DND-41 (cell line): ENCODE measurements at regions not wholly inside any gene's neighbourhood (a gene's known extent, or its start where the extent isn't known, plus 50 kb on each side); places are given as distances from the start of the nearest gene placed in this dataset.

Source experiments
- ATAC-seq: fragments of 200-7000 bp; cut with Tn5 transposase; 3 replicates; pipeline ENCODE4 v1.9.1; 2021; ENCODE audit warnings: low read depth; ENCODE audit not compliant: insufficient read depth
- DNase-seq: peaks from one replicate; pipeline ENCODE4 v3.0.0-alpha.2; 2020
- H2AFZ ChIP-seq: 2 replicates; pipeline ENCODE4 v1.6.0; 2012; ENCODE audit warnings: low read depth, low read length
- H3K27ac ChIP-seq: 2 replicates; pipeline ENCODE4 v1.5.1; 2012; ENCODE audit warnings: low read length, inconsistent platforms
- H3K27me3 ChIP-seq: fragments of 200-600 bp; sonication (generic); 2 replicates; pipeline ENCODE4 v1.6.0; 2012; ENCODE audit warnings: low read length, mild to moderate bottlenecking, inconsistent platforms; ENCODE audit not compliant: insufficient read depth, poor library complexity
- H3K36me3 ChIP-seq: 2 replicates; pipeline ENCODE4 v1.5.1; 2012; ENCODE audit warnings: low read length, inconsistent platforms; ENCODE audit not compliant: insufficient read depth
- H3K4me1 ChIP-seq: 2 replicates; pipeline ENCODE4 v1.5.1; 2012; ENCODE audit warnings: mild to moderate bottlenecking, low read length; ENCODE audit not compliant: insufficient read depth
- H3K4me2 ChIP-seq: 2 replicates; pipeline ENCODE4 v1.6.0; 2012; ENCODE audit warnings: mild to moderate bottlenecking, moderate library complexity, low read length, inconsistent platforms; ENCODE audit not compliant: insufficient read depth
- H3K4me3 ChIP-seq, 2 experiments: fragments of 200-600 bp in 1 of 2; shearing (Covaris generic) in 1 of 2; 2 replicates each; pipeline ENCODE4 v1.5.1; 2012 to 2016; ENCODE audit warnings: inconsistent platforms in 2 of 2, low read length in 2 of 2, mild to moderate bottlenecking in 2 of 2, low read depth in 1 of 2, moderate library complexity in 1 of 2
- H3K79me2 ChIP-seq: 2 replicates; pipeline ENCODE4 v1.6.0; 2012; ENCODE audit warnings: low read length, inconsistent platforms; ENCODE audit not compliant: insufficient read depth
- H3K9ac ChIP-seq: 2 replicates; pipeline ENCODE4 v1.6.0; 2012; ENCODE audit warnings: low read depth, mild to moderate bottlenecking, inconsistent platforms, low read length, moderate library complexity
- H3K9me3 ChIP-seq: 2 replicates; pipeline ENCODE4 v1.5.1; 2012; ENCODE audit warnings: low read length, moderate library complexity, mild to moderate bottlenecking, inconsistent platforms; ENCODE audit not compliant: insufficient read depth, severe bottlenecking
- H4K20me1 ChIP-seq: 2 replicates; pipeline ENCODE4 v1.6.0; 2012; ENCODE audit warnings: low read length; ENCODE audit not compliant: insufficient read depth
- CTCF ChIP-seq: IDR thresholded peaks from 2 replicates; pipeline ENCODE4 v1.5.1; 2012; ENCODE audit warnings: borderline replicate concordance, low read length, moderate library complexity, mild to moderate bottlenecking; ENCODE audit not compliant: poor library complexity, severe bottlenecking; ENCODE audit errors: extremely low read depth
- EZH2 ChIP-seq: IDR thresholded peaks from 3 replicates; pipeline ENCODE4 v1.6.1; 2012; ENCODE audit warnings: borderline replicate concordance, low read depth, mild to moderate bottlenecking, moderate library complexity, low read length, inconsistent platforms; ENCODE audit not compliant: severe bottlenecking

GRCh38 chr4:125060376-125060775, 254.4 kb upstream of the FAT4 start:
- H3K9me3 ChIP-seq: no peaks in the 10 kb centered on the region
- H4K20me1 ChIP-seq: no peaks in the 10 kb centered on the region
- DNase-seq: no peak
- no peaks in the 10 kb centered on the region for H3K4me1 ChIP-seq
- no peak overlapping the region for H3K4me2 ChIP-seq
- no peaks in the 10 kb centered on the region for H3K79me2 ChIP-seq
- no peak overlapping the region for H2AFZ ChIP-seq
- no peak for ATAC-seq
- H3K36me3 ChIP-seq: no peaks in the 10 kb centered on the region
- no peak for TF ChIP-seq CTCF
- no peak overlapping the region for H3K27ac ChIP-seq
- no peaks in the 10 kb centered on the region for H3K27me3 ChIP-seq
- H3K9ac ChIP-seq: no peak overlapping the region
- H3K4me3 ChIP-seq: no peak overlapping the region

- no peaks in the 10 kb centered on the region for H3K27me3 ChIP-seq
- no peak overlapping the region for H3K9ac ChIP-seq
- ATAC-seq (no peak), DNase-seq (no peak)
- no peaks in the 10 kb centered on the region for H4K20me1 ChIP-seq
- H2AFZ ChIP-seq: no peak overlapping the region
- no peaks in the 10 kb centered on the region for H3K9me3 ChIP-seq
- H3K4me2 ChIP-seq: no peak overlapping the region
- no peaks in the 10 kb centered on the region for H3K79me2 ChIP-seq
- no peak overlapping the region for H3K4me3 ChIP-seq
- no peaks in the 10 kb centered on the region for H3K36me3 ChIP-seq
- TF ChIP-seq CTCF: no peak
- TF ChIP-seq EZH2: no peak
- no peaks in the 10 kb centered on the region for H3K4me1 ChIP-seq
- no peak overlapping the region for H3K27ac ChIP-seq
Measured at GRCh38 chr4:125049711-125050110, 265.0 kb upstream of the FAT4 start.

- Histone ChIP-seq H2AFZ (no peak overlapping the region), H3K79me2 (no peaks in the 10 kb centered on the region), H3K36me3 (no peaks in the 10 kb centered on the region), H3K27me3 (no peaks in the 10 kb centered on the region), H3K9me3 (no peaks in the 10 kb centered on the region), H3K4me2 (no peak overlapping the region), H3K9ac (no peak overlapping the region), H3K4me3 (no peak overlapping the region), H3K27ac (no peak overlapping the region), H3K4me1 (no peaks in the 10 kb centered on the region), H4K20me1 (no peaks in the 10 kb centered on the region)
- no peak for ATAC-seq
- no peak for TF ChIP-seq EZH2
- TF ChIP-seq CTCF: no peak
- DNase-seq: no peak
Measured at GRCh38 chr4:125045311-125045710, 269.4 kb upstream of the FAT4 start.

- H3K36me3 ChIP-seq: no peaks in the 10 kb centered on the region
- no peaks in the 10 kb centered on the region for H3K79me2 ChIP-seq
- H3K4me3 ChIP-seq: no peak overlapping the region
- no peaks in the 10 kb centered on the region for H3K27me3 ChIP-seq
- no peaks in the 10 kb centered on the region for H4K20me1 ChIP-seq
- ATAC-seq: no peak
- DNase-seq: no peak
- no peak overlapping the region for H3K27ac ChIP-seq
- no peaks in the 10 kb centered on the region for H3K4me1 ChIP-seq
- no peak overlapping the region for H3K4me2 ChIP-seq
- H3K9ac ChIP-seq: no peak overlapping the region
- TF ChIP-seq EZH2: no peak
- no peak for TF ChIP-seq CTCF
- H3K9me3 ChIP-seq: no peaks in the 10 kb centered on the region
- H2AFZ ChIP-seq: no peak overlapping the region
Measured at GRCh38 chr4:125044886-125045285, 269.9 kb upstream of the FAT4 start.
